Mammary epithelial cell (primary cell): ENCODE measurements at regions not wholly inside any gene's neighbourhood (a gene's known extent, or its start where the extent isn't known, plus 50 kb on each side); places are given as distances from the start of the nearest gene placed in this dataset.

Source experiments
- EZH2 ChIP-seq: IDR thresholded peaks from 2 replicates; pipeline ENCODE4 v1.6.1; 2012; ENCODE audit warnings: low read length, inconsistent platforms, borderline replicate concordance
- TF ChIP-seq, protein P1 (sequence below), 2 donors: IDR thresholded peaks in 1 of 2; conservative IDR thresholded peaks in 1 of 2; 2 replicates each; pipeline ENCODE4 v1.5.1; 2011 to 2012; ENCODE audit warnings: inconsistent platforms in 2 of 2, low read length in 2 of 2, mild to moderate bottlenecking in 2 of 2, control low read depth in 1 of 2, low read depth in 1 of 2; ENCODE audit not compliant: insufficient read depth in 1 of 2; ENCODE audit errors: extremely low read depth in 1 of 2

DNA sequence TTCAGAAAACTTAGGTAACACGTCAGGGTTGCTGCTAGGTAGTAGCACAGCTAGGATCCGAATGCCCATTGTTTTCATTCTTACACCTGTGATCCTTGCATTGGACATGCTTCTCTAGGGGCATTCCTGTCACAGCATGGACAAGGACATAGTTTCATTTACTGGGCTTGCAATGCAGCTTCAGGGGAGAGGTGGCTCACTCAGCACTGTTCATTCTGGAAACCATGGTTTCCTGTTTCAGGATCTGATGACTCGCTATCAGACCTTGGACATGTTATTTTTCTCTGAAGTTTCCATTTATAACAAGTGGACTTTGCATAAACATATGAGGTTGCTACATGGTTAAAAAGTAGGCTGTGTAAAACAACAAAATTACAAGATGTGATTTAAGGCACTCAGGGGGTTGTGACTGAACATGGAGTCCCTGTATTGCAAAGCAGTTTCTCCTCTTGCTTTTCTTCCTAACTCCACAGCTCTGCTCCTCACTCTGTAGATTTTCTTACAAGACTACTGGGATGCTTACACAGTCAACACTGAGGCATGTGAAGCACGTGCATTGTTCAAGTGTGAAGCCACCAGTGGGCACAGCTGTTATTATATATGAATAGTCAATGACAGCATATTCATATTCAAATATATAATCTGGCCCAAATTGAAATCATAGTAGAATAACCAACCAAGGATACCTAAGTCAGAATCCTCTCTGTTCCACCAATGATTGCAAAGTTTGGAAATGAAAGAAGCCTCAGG, 66.1 kb upstream of the STK32A start:
- no peak for TF ChIP-seq EZH2
- TF ChIP-seq, protein P1, sequence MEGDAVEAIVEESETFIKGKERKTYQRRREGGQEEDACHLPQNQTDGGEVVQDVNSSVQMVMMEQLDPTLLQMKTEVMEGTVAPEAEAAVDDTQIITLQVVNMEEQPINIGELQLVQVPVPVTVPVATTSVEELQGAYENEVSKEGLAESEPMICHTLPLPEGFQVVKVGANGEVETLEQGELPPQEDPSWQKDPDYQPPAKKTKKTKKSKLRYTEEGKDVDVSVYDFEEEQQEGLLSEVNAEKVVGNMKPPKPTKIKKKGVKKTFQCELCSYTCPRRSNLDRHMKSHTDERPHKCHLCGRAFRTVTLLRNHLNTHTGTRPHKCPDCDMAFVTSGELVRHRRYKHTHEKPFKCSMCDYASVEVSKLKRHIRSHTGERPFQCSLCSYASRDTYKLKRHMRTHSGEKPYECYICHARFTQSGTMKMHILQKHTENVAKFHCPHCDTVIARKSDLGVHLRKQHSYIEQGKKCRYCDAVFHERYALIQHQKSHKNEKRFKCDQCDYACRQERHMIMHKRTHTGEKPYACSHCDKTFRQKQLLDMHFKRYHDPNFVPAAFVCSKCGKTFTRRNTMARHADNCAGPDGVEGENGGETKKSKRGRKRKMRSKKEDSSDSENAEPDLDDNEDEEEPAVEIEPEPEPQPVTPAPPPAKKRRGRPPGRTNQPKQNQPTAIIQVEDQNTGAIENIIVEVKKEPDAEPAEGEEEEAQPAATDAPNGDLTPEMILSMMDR (conservative IDR thresholded peaks at IDR 0.05 in 1 of 2, IDR thresholded peaks at IDR 0.05 in 1 of 2; ENCODE audit: extremely low read depth in 1 of 2, insufficient read depth in 1 of 2, low read depth in 1 of 2, low read length in 2 of 2), result no peak
